ENCODE measurements at regions not wholly inside any gene's neighbourhood (a gene's known extent, or its start where the extent isn't known, plus 50 kb on each side); places are given as distances from the start of the nearest gene placed in this dataset.
"Not testable (repeated sequence)": the region's sequence is repeated elsewhere in the genome, so short reads cannot be mapped to it uniquely, and the experiment has no call there.

GRCh38 chr5:72676831-72677230, 139.6 kb upstream of the TNPO1 start:
- not testable (repeated sequence) for H3K4me1 ChIP-seq (ENCODE audit: control insufficient read depth in 1 of 2, insufficient read depth in 2 of 2, low read length in 2 of 2); H3K36me3 ChIP-seq (ENCODE audit: control insufficient read depth in 1 of 2, insufficient read depth in 2 of 2, low read length in 2 of 2); H3K4me3 ChIP-seq (ENCODE audit: low read depth in 1 of 2, low read length in 2 of 2); H3K27ac ChIP-seq (ENCODE audit: low read depth, low read length); H3K9me3 ChIP-seq (ENCODE audit: control insufficient read depth in 1 of 2, low read length in 2 of 2); H3K27me3 ChIP-seq (ENCODE audit: control insufficient read depth in 1 of 2, insufficient read depth in 2 of 2, low read length in 2 of 2); H3K9ac ChIP-seq (ENCODE audit: low read depth in 1 of 2, low read length in 2 of 2)

GRCh38 chr5:72673623-72674022, 142.8 kb upstream of the TNPO1 start:
- Histone ChIP-seq H3K27me3 (ENCODE audit: control insufficient read depth in 1 of 2, insufficient read depth in 2 of 2, low read length in 2 of 2) (peaks cover 0 to 6% of the 10 kb centered on the region in 2 donors), H3K27ac (ENCODE audit: low read depth, low read length) (no peak overlapping the region), H3K9ac (ENCODE audit: low read depth in 1 of 2, low read length in 2 of 2) (no peak overlapping the region), H3K4me3 (ENCODE audit: low read depth in 1 of 2, low read length in 2 of 2) (no peak overlapping the region), H3K4me1 (ENCODE audit: control insufficient read depth in 1 of 2, insufficient read depth in 2 of 2, low read length in 2 of 2) (no peaks in the 10 kb centered on the region), H3K36me3 (ENCODE audit: control insufficient read depth in 1 of 2, insufficient read depth in 2 of 2, low read length in 2 of 2) (no peaks in the 10 kb centered on the region), H3K9me3 (ENCODE audit: control insufficient read depth in 1 of 2, low read length in 2 of 2) (no peaks in the 10 kb centered on the region)

GRCh38 chr5:72673180-72673579, 143.3 kb upstream of the TNPO1 start:
- no peak overlapping the region for H3K4me3 ChIP-seq (ENCODE audit: low read depth in 1 of 2, low read length in 2 of 2)
- no peak overlapping the region for H3K9ac ChIP-seq (ENCODE audit: low read depth in 1 of 2, low read length in 2 of 2)
- no peaks in the 10 kb centered on the region for H3K36me3 ChIP-seq (ENCODE audit: control insufficient read depth in 1 of 2, insufficient read depth in 2 of 2, low read length in 2 of 2)
- H3K4me1 ChIP-seq (ENCODE audit: control insufficient read depth in 1 of 2, insufficient read depth in 2 of 2, low read length in 2 of 2) = no peaks in the 10 kb centered on the region
- H3K27me3 ChIP-seq (ENCODE audit: control insufficient read depth in 1 of 2, insufficient read depth in 2 of 2, low read length in 2 of 2) = peaks cover 0 to 8% of the 10 kb centered on the region in 2 donors
- no peak overlapping the region for H3K27ac ChIP-seq (ENCODE audit: low read depth, low read length)
- H3K9me3 ChIP-seq (ENCODE audit: control insufficient read depth in 1 of 2, low read length in 2 of 2) = no peaks in the 10 kb centered on the region

- H3K27me3 ChIP-seq (ENCODE audit: control insufficient read depth in 1 of 2, insufficient read depth in 2 of 2, low read length in 2 of 2) = peaks cover 0 to 8% of the 10 kb centered on the region in 2 donors
- no peak overlapping the region for H3K9ac ChIP-seq (ENCODE audit: low read depth in 1 of 2, low read length in 2 of 2)
- no peak overlapping the region for H3K27ac ChIP-seq (ENCODE audit: low read depth, low read length)
- no peak overlapping the region for H3K4me3 ChIP-seq (ENCODE audit: low read depth in 1 of 2, low read length in 2 of 2)
- no peaks in the 10 kb centered on the region for H3K4me1 ChIP-seq (ENCODE audit: control insufficient read depth in 1 of 2, insufficient read depth in 2 of 2, low read length in 2 of 2)
- no peaks in the 10 kb centered on the region for H3K9me3 ChIP-seq (ENCODE audit: control insufficient read depth in 1 of 2, low read length in 2 of 2)
- H3K36me3 ChIP-seq (ENCODE audit: control insufficient read depth in 1 of 2, insufficient read depth in 2 of 2, low read length in 2 of 2) = no peaks in the 10 kb centered on the region
Observed at GRCh38 chr5:72667708-72668107, 148.8 kb upstream of the TNPO1 start.

- Histone ChIP-seq H3K27ac (ENCODE audit: low read depth, low read length) (no peak overlapping the region), H3K4me1 (ENCODE audit: control insufficient read depth in 1 of 2, insufficient read depth in 2 of 2, low read length in 2 of 2) (no peaks in the 10 kb centered on the region), H3K36me3 (ENCODE audit: control insufficient read depth in 1 of 2, insufficient read depth in 2 of 2, low read length in 2 of 2) (no peaks in the 10 kb centered on the region), H3K9me3 (ENCODE audit: control insufficient read depth in 1 of 2, low read length in 2 of 2) (no peaks in the 10 kb centered on the region), H3K27me3 (ENCODE audit: control insufficient read depth in 1 of 2, insufficient read depth in 2 of 2, low read length in 2 of 2) (peaks cover 0 to 3% of the 10 kb centered on the region in 2 donors), H3K4me3 (ENCODE audit: low read depth in 1 of 2, low read length in 2 of 2) (no peak overlapping the region), H3K9ac (ENCODE audit: low read depth in 1 of 2, low read length in 2 of 2) (no peak overlapping the region)
Observed at GRCh38 chr5:72662936-72663335, 153.5 kb upstream of the TNPO1 start.

- peaks cover 0 to 3% of the 10 kb centered on the region in 2 donors for H3K27me3 ChIP-seq (ENCODE audit: control insufficient read depth in 1 of 2, insufficient read depth in 2 of 2, low read length in 2 of 2)
- no peaks in the 10 kb centered on the region for H3K9me3 ChIP-seq (ENCODE audit: control insufficient read depth in 1 of 2, low read length in 2 of 2)
Observed at GRCh38 chr5:72662305-72662704, 154.2 kb upstream of the TNPO1 start.

GRCh38 chr5:72661405-72661804, 154.2 kb upstream of the ZNF366 start:
- no peak overlapping the region for H3K9ac ChIP-seq (ENCODE audit: low read depth in 1 of 2, low read length in 2 of 2)
- no peaks in the 10 kb centered on the region for H3K36me3 ChIP-seq (ENCODE audit: control insufficient read depth in 1 of 2, insufficient read depth in 2 of 2, low read length in 2 of 2)
- no peaks in the 10 kb centered on the region for H3K9me3 ChIP-seq (ENCODE audit: control insufficient read depth in 1 of 2, low read length in 2 of 2)
- H3K27ac ChIP-seq (ENCODE audit: low read depth, low read length) = no peak overlapping the region
- peaks cover 0 to 3% of the 10 kb centered on the region in 2 donors for H3K27me3 ChIP-seq (ENCODE audit: control insufficient read depth in 1 of 2, insufficient read depth in 2 of 2, low read length in 2 of 2)
- no peaks in the 10 kb centered on the region for H3K4me1 ChIP-seq (ENCODE audit: control insufficient read depth in 1 of 2, insufficient read depth in 2 of 2, low read length in 2 of 2)
- H3K4me3 ChIP-seq (ENCODE audit: low read depth in 1 of 2, low read length in 2 of 2) = no peak overlapping the region

More at GRCh38 chr5:72662305-72662704, 154.2 kb upstream of the TNPO1 start:
- H3K4me1 ChIP-seq (ENCODE audit: control insufficient read depth in 1 of 2, insufficient read depth in 2 of 2, low read length in 2 of 2) = no peaks in the 10 kb centered on the region
- no peak overlapping the region for H3K9ac ChIP-seq (ENCODE audit: low read depth in 1 of 2, low read length in 2 of 2)
- H3K4me3 ChIP-seq (ENCODE audit: low read depth in 1 of 2, low read length in 2 of 2) = no peak overlapping the region
- no peak overlapping the region for H3K27ac ChIP-seq (ENCODE audit: low read depth, low read length)
- no peaks in the 10 kb centered on the region for H3K36me3 ChIP-seq (ENCODE audit: control insufficient read depth in 1 of 2, insufficient read depth in 2 of 2, low read length in 2 of 2)

- H3K36me3 ChIP-seq (ENCODE audit: control insufficient read depth in 1 of 2, insufficient read depth in 2 of 2, low read length in 2 of 2) = no peaks in the 10 kb centered on the region
- H3K4me3 ChIP-seq (ENCODE audit: low read depth in 1 of 2, low read length in 2 of 2) = no peak overlapping the region
- no peaks in the 10 kb centered on the region for H3K9me3 ChIP-seq (ENCODE audit: control insufficient read depth in 1 of 2, low read length in 2 of 2)
- H3K4me1 ChIP-seq (ENCODE audit: control insufficient read depth in 1 of 2, insufficient read depth in 2 of 2, low read length in 2 of 2) = no peaks in the 10 kb centered on the region
- no peak overlapping the region for H3K9ac ChIP-seq (ENCODE audit: low read depth in 1 of 2, low read length in 2 of 2)
- H3K27ac ChIP-seq (ENCODE audit: low read depth, low read length) = no peak overlapping the region
- peaks cover 0 to 3% of the 10 kb centered on the region in 2 donors for H3K27me3 ChIP-seq (ENCODE audit: control insufficient read depth in 1 of 2, insufficient read depth in 2 of 2, low read length in 2 of 2)
Observed at GRCh38 chr5:72659726-72660125, 152.5 kb upstream of the ZNF366 start.

- peaks cover 0 to 3% of the 10 kb centered on the region in 2 donors for H3K27me3 ChIP-seq (ENCODE audit: control insufficient read depth in 1 of 2, insufficient read depth in 2 of 2, low read length in 2 of 2)
- H3K9me3 ChIP-seq (ENCODE audit: control insufficient read depth in 1 of 2, low read length in 2 of 2) = no peaks in the 10 kb centered on the region
- H3K4me1 ChIP-seq (ENCODE audit: control insufficient read depth in 1 of 2, insufficient read depth in 2 of 2, low read length in 2 of 2) = no peaks in the 10 kb centered on the region
- no peak overlapping the region for H3K27ac ChIP-seq (ENCODE audit: low read depth, low read length)
- no peaks in the 10 kb centered on the region for H3K36me3 ChIP-seq (ENCODE audit: control insufficient read depth in 1 of 2, insufficient read depth in 2 of 2, low read length in 2 of 2)
- H3K4me3 ChIP-seq (ENCODE audit: low read depth in 1 of 2, low read length in 2 of 2) = no peak overlapping the region
- no peak overlapping the region for H3K9ac ChIP-seq (ENCODE audit: low read depth in 1 of 2, low read length in 2 of 2)
Observed at GRCh38 chr5:72658761-72659540, 151.7 kb upstream of the ZNF366 start.

- Histone ChIP-seq H3K9me3 (ENCODE audit: control insufficient read depth in 1 of 2, low read length in 2 of 2) (no peaks in the 10 kb centered on the region), H3K4me3 (ENCODE audit: low read depth in 1 of 2, low read length in 2 of 2) (no peak overlapping the region), H3K27ac (ENCODE audit: low read depth, low read length) (no peak overlapping the region), H3K36me3 (ENCODE audit: control insufficient read depth in 1 of 2, insufficient read depth in 2 of 2, low read length in 2 of 2) (no peaks in the 10 kb centered on the region), H3K4me1 (ENCODE audit: control insufficient read depth in 1 of 2, insufficient read depth in 2 of 2, low read length in 2 of 2) (no peaks in the 10 kb centered on the region), H3K27me3 (ENCODE audit: control insufficient read depth in 1 of 2, insufficient read depth in 2 of 2, low read length in 2 of 2) (peaks cover 0 to 3% of the 10 kb centered on the region in 2 donors), H3K9ac (ENCODE audit: low read depth in 1 of 2, low read length in 2 of 2) (no peak overlapping the region)
Observed at GRCh38 chr5:72658161-72658560, 151.0 kb upstream of the ZNF366 start.

Data from duodenal mucosa (tissue), 2 donors.